ENCODE measurements at regions not wholly inside any gene's neighbourhood (a gene's known extent, or its start where the extent isn't known, plus 50 kb on each side); places are given as distances from the start of the nearest gene placed in this dataset.

DNA sequence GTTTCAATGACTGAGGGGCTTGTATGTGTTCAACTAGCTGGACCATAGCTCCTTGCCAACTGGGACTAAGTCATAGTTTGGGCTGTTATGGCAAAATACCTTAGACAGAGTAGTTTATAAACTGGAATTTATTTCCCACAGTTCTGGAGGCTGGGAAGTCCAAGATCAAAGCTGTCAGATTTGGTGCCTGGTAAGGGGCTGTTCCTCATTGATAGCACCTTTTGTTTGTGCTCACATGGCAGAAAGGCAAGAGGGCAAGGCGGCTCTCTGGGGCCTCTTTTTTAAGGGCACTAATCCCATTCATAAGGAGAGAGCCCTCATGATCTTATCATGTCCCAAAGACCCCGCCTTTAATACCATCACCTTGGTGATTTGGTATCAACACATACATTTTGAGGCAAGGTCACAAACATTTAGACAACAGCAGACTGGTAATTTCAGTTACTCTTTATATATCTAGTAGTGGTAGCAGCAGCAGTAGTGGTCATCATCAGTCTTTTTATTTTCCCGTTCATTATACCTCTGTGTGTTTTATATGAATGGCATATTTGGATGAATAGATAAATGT lies 477.0 kb downstream of the CCDC171 start:
- no peak for TF ChIP-seq CTCF (conservative IDR thresholded peaks at IDR 0.05; ENCODE audit: low read length)
- TF ChIP-seq EZH2phosphoT487 (IDR thresholded peaks at IDR 0.05; ENCODE audit: borderline replicate concordance, low read depth, low read length): no peak
